Fibroblast of lung (primary cell): ENCODE measurements at regions not wholly inside any gene's neighbourhood (a gene's known extent, or its start where the extent isn't known, plus 50 kb on each side); places are given as distances from the start of the nearest gene placed in this dataset.

ENCODE experiments used
- DNase-seq, 2 donors: peaks; one replicate each; pipeline versions ENCODE4 v3.0.0 to v3.0.0-alpha.2; 2010; ENCODE audit warnings: low read depth in 2 of 2
- H2AFZ ChIP-seq: 2 replicates; pipeline ENCODE4 v1.5.1; 2012; ENCODE audit warnings: low read length, control low read depth, inconsistent platforms
- H3K27ac ChIP-seq: 2 replicates; pipeline ENCODE4 v1.5.1; 2011; ENCODE audit warnings: low read length, control low read depth; ENCODE audit not compliant: insufficient read depth
- H3K27me3 ChIP-seq: 2 replicates; pipeline ENCODE4 v1.5.1; 2011; ENCODE audit warnings: mild to moderate bottlenecking, low read length; ENCODE audit not compliant: control insufficient read depth, insufficient read depth
- H3K36me3 ChIP-seq: 2 replicates; pipeline ENCODE4 v1.5.1; 2011; ENCODE audit warnings: low read length; ENCODE audit not compliant: control insufficient read depth, insufficient read depth
- H3K4me1 ChIP-seq: 2 replicates; pipeline ENCODE4 v1.5.1; 2011; ENCODE audit warnings: low read length; ENCODE audit not compliant: control insufficient read depth, insufficient read depth; ENCODE audit errors: extremely low read depth
- H3K4me2 ChIP-seq: 2 replicates; pipeline ENCODE4 v1.5.1; 2011; ENCODE audit warnings: low read length, control low read depth; ENCODE audit not compliant: insufficient read depth; ENCODE audit errors: extremely low read depth
- H3K4me3 ChIP-seq, 4 experiments: fragments of 200-600 bp in 1 of 4; sonication (generic) in 1 of 4; replicated peaks in 1 of 4; 2 replicates each; pipeline ENCODE4 v1.5.1; 2011 to 2016; ENCODE audit warnings: low read length in 4 of 4, low read depth in 3 of 4, mild to moderate bottlenecking in 3 of 4, control low read depth in 2 of 4, inconsistent platforms in 1 of 4, mixed read lengths in 1 of 4; ENCODE audit not compliant: insufficient read depth in 1 of 4; ENCODE audit errors: control extremely low read depth in 1 of 4
- H3K79me2 ChIP-seq: 2 replicates; pipeline ENCODE4 v1.5.1; 2012; ENCODE audit warnings: mild to moderate bottlenecking, low read length, inconsistent platforms; ENCODE audit not compliant: control insufficient read depth, insufficient read depth
- H3K9ac ChIP-seq: 2 replicates; pipeline ENCODE4 v1.5.1; 2011; ENCODE audit warnings: mild to moderate bottlenecking, low read length, control low read depth; ENCODE audit not compliant: insufficient read depth
- H3K9me3 ChIP-seq: 2 replicates; pipeline ENCODE4 v1.5.1; 2012; ENCODE audit warnings: low read depth, low read length; ENCODE audit not compliant: control insufficient read depth, insufficient read depth
- H4K20me1 ChIP-seq: 2 replicates; pipeline ENCODE4 v1.5.1; 2011; ENCODE audit warnings: low read length; ENCODE audit not compliant: control insufficient read depth, insufficient read depth; ENCODE audit errors: extremely low read depth
- CTCF ChIP-seq, 2 donors: IDR thresholded peaks in 1 of 2; conservative IDR thresholded peaks in 1 of 2; 1 replicate in 1 of 2; 2 replicates in 1 of 2; pipeline ENCODE4 v1.5.1; 2011 to 2012; ENCODE audit warnings: low read length in 2 of 2, control low read depth in 1 of 2, inconsistent platforms in 1 of 2, low read depth in 1 of 2, mild to moderate bottlenecking in 1 of 2
- EZH2 ChIP-seq: IDR thresholded peaks from 2 replicates; pipeline ENCODE4 v1.5.1; 2012; ENCODE audit warnings: low read length, control low read depth, mild to moderate bottlenecking; ENCODE audit errors: missing control alignments

- Histone ChIP-seq H3K9me3 (no peaks in the 10 kb centered on the region), H4K20me1 (no peaks in the 10 kb centered on the region), H3K36me3 (no peaks in the 10 kb centered on the region), H3K27ac (no peak overlapping the region), H3K27me3 (no peaks in the 10 kb centered on the region), H3K4me2 (no peak overlapping the region), H2AFZ (no peak overlapping the region), H3K4me3 (no peak overlapping the region), H3K9ac (no peak overlapping the region), H3K79me2 (no peaks in the 10 kb centered on the region), H3K4me1 (no peaks in the 10 kb centered on the region)
- TF ChIP-seq CTCF (conservative IDR thresholded peaks at IDR 0.05 in 1 of 2, IDR thresholded peaks at IDR 0.05 in 1 of 2; ENCODE audit: low read depth in 1 of 2, low read length in 2 of 2) (no peak), EZH2 (no peak)
- DNase-seq: no peak
Observed at GRCh38 chr6:166809721-166810120, 146.6 kb downstream of the RNASET2 start.

GRCh38 chr6:166806962-166807757 lies 149.2 kb downstream of the RNASET2 start:
- Histone ChIP-seq H3K4me3 (no peak overlapping the region), H3K4me1 (no peaks in the 10 kb centered on the region), H2AFZ (no peak overlapping the region), H3K9me3 (no peaks in the 10 kb centered on the region), H3K27ac (no peak overlapping the region), H3K4me2 (no peak overlapping the region), H3K79me2 (no peaks in the 10 kb centered on the region), H3K27me3 (no peaks in the 10 kb centered on the region), H3K36me3 (no peaks in the 10 kb centered on the region), H3K9ac (no peak overlapping the region), H4K20me1 (no peaks in the 10 kb centered on the region)
- DNase-seq: no peak
- TF ChIP-seq EZH2 (no peak), CTCF (conservative IDR thresholded peaks at IDR 0.05 in 1 of 2, IDR thresholded peaks at IDR 0.05 in 1 of 2; ENCODE audit: low read depth in 1 of 2, low read length in 2 of 2) (no peak)

GRCh38 chr6:166806217-166806838 lies 150.0 kb downstream of the RNASET2 start:
- Histone ChIP-seq H2AFZ (no peak overlapping the region), H3K27ac (no peak overlapping the region), H4K20me1 (no peaks in the 10 kb centered on the region), H3K4me2 (no peak overlapping the region), H3K9ac (no peak overlapping the region), H3K4me1 (no peaks in the 10 kb centered on the region), H3K27me3 (no peaks in the 10 kb centered on the region), H3K4me3 (no peak overlapping the region), H3K9me3 (no peaks in the 10 kb centered on the region), H3K36me3 (no peaks in the 10 kb centered on the region), H3K79me2 (no peaks in the 10 kb centered on the region)
- no peak for TF ChIP-seq EZH2
- no peak for TF ChIP-seq CTCF (conservative IDR thresholded peaks at IDR 0.05 in 1 of 2, IDR thresholded peaks at IDR 0.05 in 1 of 2; ENCODE audit: low read depth in 1 of 2, low read length in 2 of 2)
- DNase-seq: no peak
